H1 (cell line): ENCODE measurements at regions not wholly inside any gene's neighbourhood (a gene's known extent, or its start where the extent isn't known, plus 50 kb on each side); places are given as distances from the start of the nearest gene placed in this dataset.

Experiments used
- CTCF ChIA-PET: fragments of 300-600 bp; sonication (Branson Sonifier 250); formaldehyde crosslinking; loops from one replicate; lab custom pipeline; 2021; ENCODE audit not compliant: partially characterized antibody; lab: Charles Lee
- POLR2A ChIA-PET: fragments of 300-600 bp; sonication (Branson Sonifier 250); formaldehyde crosslinking; loops from one replicate; lab custom pipeline; 2021; ENCODE audit warnings: inconsistent platforms; ENCODE audit not compliant: partially characterized antibody; lab: Charles Lee
- DNase-seq, 2 experiments: peaks; one replicate each; pipeline versions ENCODE4 v3.0.0 to v3.0.0-alpha.2; 2010 to 2022; ENCODE audit warnings: low spot score in 2 of 2, low read depth in 1 of 2, mixed read lengths in 1 of 2
- FAIRE-seq: peaks from 2 replicates; lab custom pipeline; 2011; peaks lifted over from hg19 to GRCh38; lab: Jason Lieb, UNC
- H2AFZ ChIP-seq: 2 replicates; pipeline ENCODE4 v1.8.1; 2012; ENCODE audit warnings: low read length, inconsistent platforms
- H2AK5ac ChIP-seq: 2 replicates; pipeline ENCODE4 v1.6.1; 2013; ENCODE audit warnings: low read depth, low read length
- H2BK120ac ChIP-seq: replicated peaks from 2 replicates; pipeline ENCODE3; 2013; ENCODE audit warnings: low read depth, low read length, inconsistent platforms
- H2BK12ac ChIP-seq: 2 replicates; pipeline ENCODE4 v1.6.1; 2013; ENCODE audit warnings: low read depth, low read length
- H2BK15ac ChIP-seq: 2 replicates; pipeline ENCODE4 v1.6.1; 2013; ENCODE audit warnings: low read length
- H2BK20ac ChIP-seq: 2 replicates; pipeline ENCODE4 v1.6.1; 2013; ENCODE audit warnings: low read length
- H2BK5ac ChIP-seq: 2 replicates; pipeline ENCODE4 v1.6.1; 2013; ENCODE audit warnings: low read depth, low read length
- H3K14ac ChIP-seq: 2 replicates; pipeline ENCODE4 v1.6.1; 2013; ENCODE audit warnings: inconsistent platforms; ENCODE audit not compliant: insufficient read length
- H3K18ac ChIP-seq: 2 replicates; pipeline ENCODE4 v1.6.1; 2013; ENCODE audit warnings: low read length; ENCODE audit errors: extremely low read depth
- H3K23ac ChIP-seq: 2 replicates; pipeline ENCODE4 v1.6.1; 2013; ENCODE audit warnings: inconsistent platforms; ENCODE audit not compliant: insufficient read length
- H3K23me2 ChIP-seq: 2 replicates; pipeline ENCODE4 v1.6.1; 2013; ENCODE audit warnings: low read depth, low read length
- H3K27ac ChIP-seq: 2 replicates; pipeline ENCODE4 v1.6.1; 2011; ENCODE audit warnings: low read depth, low read length, inconsistent platforms
- H3K27me3 ChIP-seq, 4 experiments: replicated peaks in 1 of 4; 1 replicate in 1 of 4; 2 replicates in 3 of 4; pipeline versions ENCODE4 v1.6.1 to v1.8.1; 2011 to 2013; ENCODE audit warnings: low read length in 3 of 4, mild to moderate bottlenecking in 3 of 4, inconsistent platforms in 2 of 4, mixed read lengths in 2 of 4, moderate library complexity in 1 of 4; ENCODE audit not compliant: control insufficient read depth in 3 of 4, insufficient read depth in 3 of 4; ENCODE audit errors: extremely low read depth in 1 of 4
- H3K36me3 ChIP-seq, 4 experiments: 2 replicates each; pipeline versions ENCODE4 v1.6.1 to v1.8.1; 2011 to 2013; ENCODE audit warnings: mild to moderate bottlenecking in 4 of 4, low read length in 3 of 4, moderate library complexity in 2 of 4, control low read depth in 1 of 4, inconsistent platforms in 1 of 4; ENCODE audit not compliant: insufficient read depth in 4 of 4, control insufficient read depth in 2 of 4
- H3K4ac ChIP-seq: replicated peaks from 2 replicates; pipeline ENCODE3; 2013; ENCODE audit warnings: low read length, low read depth, mixed read lengths, inconsistent platforms; ENCODE audit not compliant: insufficient read length
- H3K4me1 ChIP-seq, 4 experiments: replicated peaks in 1 of 4; 1 replicate in 1 of 4; 2 replicates in 3 of 4; pipeline versions ENCODE4 v1.6.1 to v1.8.1; 2011 to 2013; ENCODE audit warnings: low read length in 3 of 4, inconsistent platforms in 2 of 4, mixed read lengths in 1 of 4; ENCODE audit not compliant: insufficient read depth in 4 of 4, control insufficient read depth in 3 of 4
- H3K4me2 ChIP-seq, 2 experiments: 2 replicates each; pipeline versions ENCODE4 v1.6.1 to v1.8.1; 2011 to 2013; ENCODE audit warnings: low read depth in 2 of 2, low read length in 2 of 2, control low read depth in 1 of 2, inconsistent platforms in 1 of 2, mild to moderate bottlenecking in 1 of 2; ENCODE audit not compliant: insufficient read depth in 1 of 2
- H3K4me3 ChIP-seq, 4 experiments: fragments of 200-600, 300-600 bp in 1 of 4; sonication (generic), shearing (Covaris generic), sonication (Bioruptor Twin) in 1 of 4; 2 replicates each; pipeline versions ENCODE4 v1.5.1 to v1.8.1; 2011 to 2016; ENCODE audit warnings: low read length in 4 of 4, low read depth in 3 of 4, control low read depth in 2 of 4, inconsistent platforms in 2 of 4, mild to moderate bottlenecking in 2 of 4, mixed read lengths in 1 of 4, moderate library complexity in 1 of 4; ENCODE audit not compliant: insufficient read depth in 2 of 4; ENCODE audit errors: extremely low read depth in 1 of 4
- H3K56ac ChIP-seq: replicated peaks from 2 replicates; pipeline ENCODE3; 2013; ENCODE audit warnings: low read depth, mild to moderate bottlenecking, mixed read lengths, low read length, inconsistent platforms; ENCODE audit not compliant: insufficient read length
- H3K79me1 ChIP-seq: 2 replicates; pipeline ENCODE4 v1.6.1; 2013; ENCODE audit warnings: low read depth, low read length, control low read depth
- H3K79me2 ChIP-seq, 2 experiments: 2 replicates each; pipeline versions ENCODE4 v1.6.1 to v1.8.1; 2012 to 2013; ENCODE audit warnings: low read length in 2 of 2, mild to moderate bottlenecking in 2 of 2, inconsistent platforms in 1 of 2; ENCODE audit not compliant: insufficient read depth in 2 of 2, control insufficient read depth in 1 of 2
- H3K9ac ChIP-seq, 4 experiments: replicated peaks in 1 of 4; 1 replicate in 1 of 4; 2 replicates in 3 of 4; pipeline versions ENCODE4 v1.6.1 to v1.8.1; 2011 to 2013; ENCODE audit warnings: low read depth in 3 of 4, low read length in 3 of 4, control low read depth in 2 of 4, mild to moderate bottlenecking in 2 of 4, moderate library complexity in 2 of 4, inconsistent platforms in 1 of 4; ENCODE audit errors: extremely low read depth in 1 of 4
- H3K9me3 ChIP-seq, 2 experiments: 2 replicates each; pipeline versions ENCODE4 v1.6.1 to v1.8.1; 2012 to 2013; ENCODE audit warnings: mild to moderate bottlenecking in 2 of 2, moderate library complexity in 2 of 2, control low read depth in 1 of 2, inconsistent platforms in 1 of 2, low read depth in 1 of 2, low read length in 1 of 2, mixed read lengths in 1 of 2; ENCODE audit not compliant: insufficient read depth in 2 of 2
- H4K20me1 ChIP-seq, 2 experiments: replicated peaks in 1 of 2; 2 replicates each; pipeline versions ENCODE3 to v1.8.1; 2011 to 2013; ENCODE audit warnings: inconsistent platforms in 2 of 2, low read length in 2 of 2, mild to moderate bottlenecking in 1 of 2; ENCODE audit not compliant: insufficient read depth in 2 of 2, control insufficient read depth in 1 of 2
- H4K5ac ChIP-seq: 2 replicates; pipeline ENCODE4 v1.6.1; 2013; ENCODE audit warnings: low read length, low read depth, mixed read lengths, inconsistent platforms; ENCODE audit not compliant: insufficient read length
- H4K8ac ChIP-seq: 2 replicates; pipeline ENCODE4 v1.8.0; 2013; ENCODE audit warnings: mild to moderate bottlenecking, moderate library complexity, low read length, inconsistent platforms; ENCODE audit not compliant: insufficient read depth; ENCODE audit errors: extremely low read depth
- H4K91ac ChIP-seq: replicated peaks from 2 replicates; pipeline ENCODE3; 2013; ENCODE audit warnings: low read length, mixed read lengths, inconsistent platforms; ENCODE audit not compliant: insufficient read length
- CBX8 ChIP-seq: fragments of 300-800, 300-1000 bp; sonication (generic); IDR thresholded peaks from 2 replicates; pipeline ENCODE4 v1.7.1; 2016; ENCODE audit warnings: low read depth, low read length, borderline replicate concordance
- CTBP2 ChIP-seq: IDR thresholded peaks from 2 replicates; pipeline ENCODE4 v1.7.0; 2011; ENCODE audit warnings: borderline replicate concordance, mild to moderate bottlenecking, moderate library complexity, mixed read lengths, low read length; ENCODE audit not compliant: insufficient read depth, insufficient read length
- EGR1 ChIP-seq: IDR thresholded peaks from 2 replicates; pipeline ENCODE4 v1.6.1; 2011; ENCODE audit warnings: low read depth, low read length, borderline replicate concordance
- EP300 ChIP-seq, 2 experiments: IDR thresholded peaks; 1 replicate in 1 of 2; 2 replicates in 1 of 2; pipeline ENCODE4 v1.6.1; 2011 to 2012; ENCODE audit warnings: low read depth in 2 of 2, low read length in 2 of 2, mild to moderate bottlenecking in 2 of 2, borderline replicate concordance in 1 of 2, inconsistent platforms in 1 of 2, moderate library complexity in 1 of 2
- HDAC6 ChIP-seq: IDR thresholded peaks from one replicate; pipeline ENCODE4 v1.7.1; 2012; ENCODE audit warnings: low read depth, mild to moderate bottlenecking, inconsistent platforms, low read length, moderate library complexity
- JUN ChIP-seq: IDR thresholded peaks from 2 replicates; pipeline ENCODE4 v1.6.1; 2011; ENCODE audit warnings: low read depth, mild to moderate bottlenecking, improper control_type of control experiment, low read length
- KDM1A ChIP-seq: fragments of 200-600, 300-600 bp; sonication (generic); IDR thresholded peaks from 2 replicates; pipeline ENCODE4 v1.7.1; 2016; ENCODE audit warnings: mild to moderate bottlenecking, low read length, borderline replicate concordance
- KDM5A ChIP-seq: fragments of 200-600 bp; IDR thresholded peaks from 2 replicates; pipeline ENCODE4 v1.7.1; 2012; ENCODE audit warnings: mild to moderate bottlenecking, low read length, inconsistent platforms, mixed read lengths
- POLR2A ChIP-seq, 2 experiments: IDR thresholded peaks; 1 replicate in 1 of 2; 2 replicates in 1 of 2; pipeline ENCODE4 v1.6.1; 2011; ENCODE audit warnings: low read depth in 2 of 2, low read length in 2 of 2, mild to moderate bottlenecking in 2 of 2; ENCODE audit errors: control extremely low read depth in 1 of 2
- SUZ12 ChIP-seq: fragments of 200-600 bp; sonication (generic); IDR thresholded peaks from 2 replicates; pipeline ENCODE4 v1.6.1; 2012; ENCODE audit warnings: mild to moderate bottlenecking, inconsistent platforms, low read length, moderate library complexity, mixed read lengths
- WGBS, 2 experiments: shearing (Covaris generic) in 1 of 2; methylation state at CpG; one replicate each; pipeline versions ENCODE4 v1.1.6 to v1.1.7; 2013 to 2015; ENCODE audit warnings: low lambda C conversion rate in 2 of 2, mixed read lengths in 2 of 2, inconsistent platforms in 1 of 2, low coverage in 1 of 2, missing lambda C conversion rate in 1 of 2; ENCODE audit not compliant: insufficient replicate concordance in 2 of 2, insufficient coverage in 1 of 2, insufficient read length in 1 of 2; ENCODE audit errors: extremely low coverage in 1 of 2, missing lambda C conversion rate in 1 of 2; 5-methylcytosine and 5-hydroxymethylcytosine counted together

GRCh38 chr3:130831719-130832400, 62.0 kb upstream of the ATP2C1 start:
- Histone ChIP-seq H3K4ac (no peak overlapping the region), H3K79me1 (no peaks in the 10 kb centered on the region), H2BK5ac (no peak overlapping the region), H4K5ac (no peak overlapping the region), H2AFZ (peak overlapping the region; percentile 92), H3K56ac (no peak overlapping the region), H2BK15ac (no peak overlapping the region), H2BK120ac (no peak overlapping the region), H2BK20ac (no peak overlapping the region), H3K36me3 (no peaks in the 10 kb centered on the region), H3K27ac (no peak overlapping the region), H2AK5ac (no peak overlapping the region), H4K8ac (no peak overlapping the region), H3K27me3 (no peaks in the 10 kb centered on the region), H3K18ac (no peak overlapping the region; the same call in 1 of the 2 replicates), H3K4me3 (peak overlapping the region in 1 of 4 experiments; percentile 39; a peak in 2 of 8 replicates), H3K23ac (no peak overlapping the region), H3K9me3 (no peaks in the 10 kb centered on the region; a peak in 1 of 4 replicates), H3K9ac (no peak overlapping the region), H2BK12ac (no peak overlapping the region), H3K14ac (no peak overlapping the region), H4K20me1 (no peaks in the 10 kb centered on the region), H3K23me2 (no peaks in the 10 kb centered on the region), H3K79me2 (no peaks in the 10 kb centered on the region), H3K4me1 (peaks cover 0 to 21% (median 7%) of the 10 kb centered on the region in 4 experiments; a peak in 5 of 7 replicates), H3K4me2 (peak overlapping the region; percentile 50 to 63; a peak in 3 of 4 replicates), H4K91ac (peak overlapping the region; percentile 46)
- DNase-seq: peak in 1 of 2 experiments; percentile 55
- FAIRE-seq: no peak
- TF ChIP-seq HDAC6 (no peak), JUN (no peak), EP300 (IDR thresholded peaks at IDR 0.05; ENCODE audit: borderline replicate concordance in 1 of 2, low read depth in 2 of 2, low read length in 2 of 2) (no peak), KDM5A (no peak), CTBP2 (no peak), CBX8 (no peak), EGR1 (no peak), SUZ12 (no peak), POLR2A (IDR thresholded peaks at IDR 0.05; ENCODE audit: control extremely low read depth in 1 of 2, low read depth in 2 of 2, low read length in 2 of 2) (no peak), KDM1A (no peak)
- CTCF ChIA-PET: interaction anchor here (1.2 kb wide), 1 partner anchor 61 kb away, joined by 4 read pairs; the partner anchor contains the start of gene ATP2C1
- POLR2A ChIA-PET: interaction anchor here (1.1 to 1.3 kb wide), 3 partner anchors 8 to 85 kb away, joined by 3 to 5 read pairs (median 4); partner anchors contain the start of gene PIK3R4
- 54% methylated on average over 10 of the region's 10 CpGs; no CpG with 5 or more reads in 1 of the 2 experiments for whole genome bisulfite sequencing, 2 experiments
